Hippocampal formation (tissue), 2 donors: ENCODE measurements at regions not wholly inside any gene's neighbourhood (a gene's known extent, or its start where the extent isn't known, plus 50 kb on each side); places are given as distances from the start of the nearest gene placed in this dataset.

Experiments
- DNase-seq, 2 donors: peaks; one replicate each; lab custom pipeline; 2025; lab: John Stamatoyannopoulos, UW

- no peak for DNase-seq
Observed at GRCh38 chr6:2503816-2504494, 246.8 kb downstream of the MYLK4 start.

DNA sequence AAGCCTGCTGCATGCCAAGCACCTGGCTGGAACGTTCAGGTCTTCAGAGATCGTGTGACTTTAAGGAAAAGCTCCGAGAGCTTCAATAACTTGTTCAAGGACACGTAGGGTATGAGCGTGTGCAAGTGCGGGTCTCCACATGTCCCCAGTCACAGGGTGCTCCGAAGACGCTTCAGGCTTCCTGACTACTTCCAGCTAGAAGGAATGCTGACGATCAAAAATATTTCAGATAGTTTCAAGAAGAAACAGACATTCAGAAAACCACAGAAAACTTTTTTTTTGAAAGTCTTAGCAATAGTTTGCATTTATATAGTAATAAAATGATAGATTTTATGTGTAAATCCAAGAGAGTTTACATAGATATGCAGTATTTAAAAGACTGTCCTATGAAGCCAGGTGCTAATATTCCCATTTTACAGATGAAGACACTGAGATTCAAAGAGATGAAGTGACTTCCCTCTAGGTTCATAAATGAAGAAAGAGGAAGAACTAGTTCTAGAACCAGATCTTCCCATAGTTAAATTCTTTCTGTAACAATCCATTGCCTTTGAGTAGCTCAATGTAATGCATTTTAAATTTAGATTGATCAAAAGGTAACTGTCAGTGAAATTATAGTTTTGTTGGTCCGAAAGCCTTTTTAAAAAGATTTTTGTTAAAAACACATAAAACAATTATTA is 247.6 kb downstream of the MYLK4 start:
- DNase-seq = no peak

GRCh38 chr6:2502096-2502997 is 248.4 kb downstream of the MYLK4 start:
- DNase-seq = no peak

- peak in 1 of 2 donors; percentile 5 for DNase-seq
Observed at GRCh38 chr6:2497922-2498623, 252.6 kb downstream of the MYLK4 start.

DNA sequence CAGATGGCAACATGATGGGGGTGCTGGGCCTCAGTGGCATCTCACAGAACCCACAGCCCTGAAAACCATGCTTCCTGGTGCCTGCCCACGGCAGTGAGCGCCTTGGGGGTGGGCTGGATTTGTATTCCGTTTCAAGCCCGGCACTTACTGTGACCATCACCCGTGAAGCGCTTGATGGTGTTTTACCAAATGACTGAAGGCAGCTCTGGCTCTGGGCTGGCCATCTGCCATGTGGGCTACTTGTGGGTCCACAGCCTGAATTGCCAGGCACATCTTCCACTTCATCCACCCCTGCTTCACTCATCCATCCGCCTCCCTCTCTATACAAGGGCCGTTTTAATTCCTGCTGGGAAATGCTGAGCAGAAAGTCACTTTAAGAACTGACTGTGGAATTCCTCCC is 250.9 kb upstream of the GMDS start:
- DNase-seq = no peak

- no peak for DNase-seq
Observed at GRCh38 chr6:2492686-2493523, 247.5 kb upstream of the GMDS start.

DNA sequence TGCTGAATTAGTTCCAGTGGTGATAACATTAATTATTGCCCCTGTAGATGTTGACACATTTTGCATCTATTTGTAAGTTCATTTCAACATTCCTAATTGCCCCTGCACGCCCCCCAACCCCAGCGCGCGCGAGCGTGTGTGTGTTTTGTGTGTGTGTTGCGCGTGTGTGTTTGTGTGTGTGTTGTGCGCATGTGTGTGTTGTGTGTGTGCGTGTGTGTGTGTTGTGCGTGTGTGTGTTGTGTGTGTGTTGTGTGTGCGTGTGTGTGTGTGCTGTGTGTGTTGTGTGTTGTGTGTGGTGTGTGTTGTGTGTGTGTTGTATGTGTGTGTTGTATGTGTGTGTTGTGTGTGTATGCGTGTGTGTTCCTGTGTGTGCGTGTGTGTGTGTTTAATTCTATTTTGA is 245.7 kb upstream of the GMDS start:
- no peak for DNase-seq

DNA sequence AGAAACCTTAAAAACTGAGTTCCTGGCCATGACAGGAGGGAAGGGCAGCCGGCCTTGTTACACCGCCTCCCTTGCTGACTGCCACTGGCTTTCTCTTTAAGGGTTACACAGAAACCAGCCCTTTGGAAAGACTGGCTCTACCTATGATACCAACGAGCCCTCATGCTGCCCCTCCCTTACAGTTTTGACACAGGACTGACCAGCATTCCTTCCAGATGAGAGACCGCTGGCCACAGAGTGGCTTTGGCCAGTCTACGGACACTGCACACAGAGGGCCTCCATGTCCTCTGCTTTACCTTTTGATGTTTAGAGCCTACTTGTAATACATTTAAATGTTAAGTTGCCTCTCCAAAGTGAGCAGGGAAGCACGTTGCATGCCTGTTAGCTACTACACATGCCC is 243.2 kb upstream of the GMDS start:
- DNase-seq = no peak

DNA sequence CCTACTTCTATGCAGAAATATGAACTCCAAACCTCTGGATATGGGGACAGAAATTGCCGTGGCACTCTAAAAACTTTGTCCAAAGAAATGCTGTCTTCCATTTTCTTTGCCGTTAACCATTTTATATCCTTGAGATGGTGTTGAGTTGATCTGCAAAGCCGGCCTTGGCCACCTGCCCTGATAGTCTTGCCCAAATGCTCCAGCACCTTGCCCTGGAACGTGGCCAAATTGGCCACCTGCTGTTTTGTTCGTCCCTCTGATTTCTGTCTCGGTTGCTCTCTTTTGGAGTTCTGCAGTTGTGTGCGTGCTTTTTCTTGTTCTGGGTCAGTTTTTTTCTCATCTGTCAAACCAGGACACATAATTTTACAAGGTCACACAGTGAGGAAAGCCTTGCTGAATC is 239.7 kb upstream of the GMDS start:
- no peak for DNase-seq

GRCh38 chr6:2482773-2483172 is 237.4 kb upstream of the GMDS start:
- no peak for DNase-seq

DNA sequence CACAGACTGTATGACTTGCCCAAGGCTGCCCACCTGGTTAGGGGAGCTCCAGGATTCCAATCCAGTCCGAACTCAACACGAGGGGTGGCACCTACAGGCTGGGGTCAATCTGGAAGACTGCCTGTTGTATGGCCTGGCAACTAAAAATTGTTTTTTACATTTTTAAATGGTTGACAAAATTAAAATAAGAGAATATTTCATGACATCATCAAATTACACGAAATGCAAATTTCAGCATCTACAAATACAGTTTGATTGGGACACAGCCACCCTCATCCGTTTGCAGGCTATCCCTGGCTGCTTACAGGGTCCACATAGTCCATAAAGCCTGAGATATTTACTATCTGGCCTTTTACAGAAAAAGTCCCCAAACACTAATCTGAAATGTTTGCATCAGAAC is 235.9 kb upstream of the GMDS start:
- no peak for DNase-seq

GRCh38 chr6:2480267-2480966 is 235.0 kb upstream of the GMDS start:
- DNase-seq = peak; percentile 59 to 90

DNA sequence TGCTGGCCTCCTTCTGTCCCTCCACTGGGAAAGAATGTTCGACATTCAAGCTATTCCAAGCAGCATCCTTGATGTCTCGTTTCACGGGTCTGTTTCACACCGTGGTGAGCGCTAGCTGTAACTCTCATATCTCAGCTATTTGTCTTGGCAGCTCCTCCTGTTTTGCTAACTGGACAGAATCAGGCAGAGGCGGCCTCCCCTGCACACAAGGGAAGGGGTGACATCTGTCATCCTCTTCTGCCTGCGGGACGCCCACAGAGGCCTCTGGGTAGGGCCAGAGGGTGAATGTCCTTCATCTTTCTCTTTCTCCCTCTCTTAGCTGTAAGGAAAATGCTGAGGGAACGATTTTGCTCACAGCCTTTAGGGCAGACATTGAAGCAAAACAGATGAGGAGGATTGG is 232.8 kb upstream of the GMDS start:
- DNase-seq = no peak

DNA sequence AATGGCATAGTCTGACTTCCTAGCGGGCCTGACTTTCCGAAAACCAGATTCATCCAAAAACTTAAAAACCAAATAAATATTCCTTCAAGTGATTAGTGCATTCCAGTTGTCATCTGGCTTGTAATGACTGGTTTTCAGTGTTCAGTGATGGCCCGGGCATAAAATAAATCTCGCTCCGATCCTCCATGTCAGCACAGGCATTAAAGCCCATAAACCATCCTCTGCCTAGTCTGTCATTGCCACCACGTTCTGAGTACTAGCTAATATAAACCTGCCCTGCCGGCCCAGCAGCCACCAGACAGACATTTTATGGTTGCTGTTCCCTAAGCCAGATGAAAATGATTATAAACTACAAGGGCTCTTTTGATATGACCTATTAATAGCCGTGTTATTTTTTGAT is 232.3 kb upstream of the GMDS start:
- DNase-seq = no peak

GRCh38 chr6:2477250-2477649 is 231.8 kb upstream of the GMDS start:
- no peak for DNase-seq

- DNase-seq = no peak
Observed at GRCh38 chr6:2476376-2476775, 231.0 kb upstream of the GMDS start.

DNA sequence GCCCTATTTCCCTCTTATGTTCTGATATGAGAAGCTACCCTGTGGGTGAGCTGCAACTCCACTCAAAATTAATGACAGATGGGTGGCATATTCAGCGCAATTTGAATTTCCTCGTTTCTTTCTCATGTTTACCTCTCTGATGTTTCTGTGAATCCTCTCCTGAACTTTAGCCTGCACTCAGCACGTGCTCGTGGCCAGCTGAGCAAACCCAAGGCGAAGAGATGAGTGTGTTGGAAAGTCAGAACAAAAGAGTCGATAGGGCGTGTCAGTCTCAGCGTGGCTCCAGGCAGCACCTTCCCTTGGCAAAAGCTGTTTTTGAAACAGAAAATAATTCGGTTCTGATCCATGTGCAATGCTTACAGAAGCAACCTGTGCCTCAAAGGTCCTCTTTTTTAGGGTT is 226.1 kb upstream of the GMDS start:
- DNase-seq = no peak

DNA sequence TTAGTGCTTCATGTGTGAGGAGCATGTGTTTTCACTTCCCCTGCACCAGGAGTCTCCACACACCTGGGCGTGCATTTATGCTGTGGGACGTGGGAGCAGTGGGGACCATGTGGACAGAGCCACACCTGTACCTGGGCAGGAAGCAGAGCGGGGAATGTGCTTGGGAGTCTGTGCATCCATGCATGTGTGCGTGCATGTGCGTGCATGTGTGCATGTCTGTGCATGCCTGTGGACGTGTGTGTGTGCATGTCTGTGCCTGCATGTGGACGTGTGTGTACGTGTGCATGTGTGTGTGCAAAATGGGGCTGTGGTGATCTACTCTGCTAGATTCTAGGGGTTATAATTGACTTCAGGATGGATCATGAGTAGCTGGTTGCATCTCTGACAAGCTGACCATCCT is 224.0 kb upstream of the GMDS start:
- DNase-seq = no peak

DNA sequence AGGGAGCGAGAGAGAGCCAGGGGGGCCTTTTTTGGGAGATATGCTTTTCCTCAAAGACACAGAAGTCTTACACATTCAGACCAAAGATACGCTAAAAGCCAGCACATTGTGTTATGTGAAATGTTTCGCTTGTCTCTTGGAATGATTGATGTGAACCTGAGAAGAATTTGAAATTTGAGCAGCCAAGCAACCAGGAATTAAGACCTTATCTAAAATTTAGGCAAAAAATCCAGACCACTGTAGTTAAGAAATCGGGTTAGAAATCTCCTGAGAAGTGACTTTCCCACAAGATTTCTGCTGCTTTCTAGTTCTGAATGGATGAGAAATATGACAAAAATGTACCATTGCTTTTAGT is 223.2 kb upstream of the GMDS start:
- no peak for DNase-seq

GRCh38 chr6:2467929-2468600 is 222.7 kb upstream of the GMDS start:
- no peak for DNase-seq
